Liver (tissue), 8 donors: ENCODE measurements at regions not wholly inside any gene's neighbourhood (a gene's known extent, or its start where the extent isn't known, plus 50 kb on each side); places are given as distances from the start of the nearest gene placed in this dataset.

ENCODE experiments used
- DNase-seq: peaks from one replicate; pipeline ENCODE4 v3.0.0-alpha.2; 2017; ENCODE audit warnings: low spot score
- H3K27ac ChIP-seq, 2 donors: one replicate each; pipeline ENCODE4 v1.7.0; 2013; ENCODE audit warnings: inconsistent platforms in 2 of 2, low read length in 2 of 2, control low read depth in 1 of 2, low read depth in 1 of 2, mild to moderate bottlenecking in 1 of 2
- H3K27me3 ChIP-seq, 4 donors: one replicate each; pipeline versions ENCODE4 v1.6.1 to v1.7.0; 2013; ENCODE audit warnings: low read length in 3 of 4, inconsistent platforms in 1 of 4, mild to moderate bottlenecking in 1 of 4, moderate library complexity in 1 of 4; ENCODE audit not compliant: control insufficient read depth in 4 of 4, insufficient read depth in 4 of 4
- H3K36me3 ChIP-seq, 4 donors: one replicate each; pipeline versions ENCODE4 v1.6.1 to v1.7.0; 2013; ENCODE audit warnings: low read length in 3 of 4, mild to moderate bottlenecking in 3 of 4, low read depth in 1 of 4, moderate library complexity in 1 of 4; ENCODE audit not compliant: control insufficient read depth in 4 of 4, insufficient read depth in 3 of 4
- H3K4me1 ChIP-seq, 4 donors: one replicate each; pipeline versions ENCODE4 v1.6.1 to v1.7.0; 2013; ENCODE audit warnings: low read length in 3 of 4, mild to moderate bottlenecking in 3 of 4, moderate library complexity in 1 of 4; ENCODE audit not compliant: control insufficient read depth in 4 of 4, insufficient read depth in 4 of 4
- H3K4me3 ChIP-seq, 3 donors: one replicate each; pipeline versions ENCODE4 v1.6.1 to v1.7.0; 2013; ENCODE audit warnings: low read length in 3 of 3, control low read depth in 1 of 3, low read depth in 1 of 3, mild to moderate bottlenecking in 1 of 3
- H3K9ac ChIP-seq, 2 donors: one replicate each; pipeline ENCODE4 v1.7.0; 2013; ENCODE audit warnings: low read length in 2 of 2, mild to moderate bottlenecking in 2 of 2, moderate library complexity in 2 of 2, control low read depth in 1 of 2, low read depth in 1 of 2
- H3K9me3 ChIP-seq, 4 donors: one replicate each; pipeline versions ENCODE4 v1.6.1 to v1.7.0; 2013; ENCODE audit warnings: low read length in 3 of 4; ENCODE audit not compliant: control insufficient read depth in 4 of 4
- EGR1 ChIP-seq, 2 donors: IDR thresholded peaks; 2 replicates each; pipeline ENCODE4 v1.6.1; 2016 to 2018; ENCODE audit warnings: antibody characterized with exemption in 2 of 2, low read depth in 2 of 2
- FOXA1 ChIP-seq: IDR thresholded peaks from 2 replicates; pipeline ENCODE4 v1.6.1; 2016; ENCODE audit warnings: antibody characterized with exemption
- FOXA2 ChIP-seq: IDR thresholded peaks from 2 replicates; pipeline ENCODE4 v1.6.1; 2016; ENCODE audit warnings: antibody characterized with exemption
- GABPA ChIP-seq, 2 donors: IDR thresholded peaks in 1 of 2; conservative IDR thresholded peaks in 1 of 2; 2 replicates each; pipeline ENCODE4 v1.6.1; 2016; ENCODE audit warnings: antibody characterized with exemption in 2 of 2, mild to moderate bottlenecking in 1 of 2, moderate library complexity in 1 of 2
- HNF4A ChIP-seq, 2 donors: conservative IDR thresholded peaks; 2 replicates each; pipeline ENCODE4 v1.6.1; 2016; ENCODE audit warnings: antibody characterized with exemption in 2 of 2, mild to moderate bottlenecking in 2 of 2
- HNF4G ChIP-seq: IDR thresholded peaks from 2 replicates; pipeline ENCODE4 v1.6.1; 2016; ENCODE audit warnings: antibody characterized with exemption
- JUND ChIP-seq, 2 donors: IDR thresholded peaks; 2 replicates each; pipeline ENCODE4 v1.6.1; 2016; ENCODE audit warnings: antibody characterized with exemption in 2 of 2
- MAX ChIP-seq: IDR thresholded peaks from 2 replicates; pipeline ENCODE4 v1.6.1; 2016; ENCODE audit warnings: antibody characterized with exemption
- NR2F2 ChIP-seq: IDR thresholded peaks from 2 replicates; pipeline ENCODE4 v1.6.1; 2016; ENCODE audit warnings: antibody characterized with exemption
- RAD21 ChIP-seq, 2 donors: IDR thresholded peaks; 2 replicates each; pipeline ENCODE4 v1.6.1; 2016; ENCODE audit warnings: antibody characterized with exemption in 2 of 2, mild to moderate bottlenecking in 2 of 2
- REST ChIP-seq: IDR thresholded peaks from 2 replicates; pipeline ENCODE4 v1.6.1; 2016; ENCODE audit warnings: antibody characterized with exemption, mild to moderate bottlenecking
- RXRA ChIP-seq, 2 donors: IDR thresholded peaks; 2 replicates each; pipeline ENCODE4 v1.6.1; 2017 to 2018; ENCODE audit warnings: antibody characterized with exemption in 2 of 2, mild to moderate bottlenecking in 1 of 2
- SP1 ChIP-seq: IDR thresholded peaks from 2 replicates; pipeline ENCODE4 v1.6.1; 2018; ENCODE audit warnings: antibody characterized with exemption, mild to moderate bottlenecking
- TAF1 ChIP-seq: conservative IDR thresholded peaks from 2 replicates; pipeline ENCODE4 v1.6.1; 2016; ENCODE audit warnings: antibody characterized with exemption, mild to moderate bottlenecking
- YY1 ChIP-seq: IDR thresholded peaks from 2 replicates; pipeline ENCODE4 v1.6.1; 2016; ENCODE audit warnings: antibody characterized with exemption, mild to moderate bottlenecking
- ZBTB33 ChIP-seq: IDR thresholded peaks from 2 replicates; pipeline ENCODE4 v1.6.1; 2016; ENCODE audit warnings: antibody characterized with exemption
- WGBS: extraction: QIAGEN DNeasy Blood & Tissue Kit; methylation state at CpG from one replicate; pipeline ENCODE4 v1.1.7; 2013; 5-methylcytosine and 5-hydroxymethylcytosine counted together
- TF ChIP-seq, protein P1 (sequence below): fragments of 150-350 bp; IDR thresholded peaks from 2 replicates; pipeline ENCODE4 v1.5.1; 2017; ENCODE audit warnings: improper control_type of control experiment, low read depth, low read length; ENCODE audit not compliant: missing input control
- TF ChIP-seq, protein P2 (sequence below): IDR thresholded peaks from 2 replicates; pipeline ENCODE4 v1.6.1; 2016; ENCODE audit warnings: antibody characterized with exemption
- donor health status: healthy.
- donor health status: healthy.
- donor health status: healthy.
- donor health status: healthy.
- donor health status: healthy.

GRCh38 chr18:70762812-70763211 lies 474.0 kb downstream of the SOCS6 start (continued):
- TF ChIP-seq JUND (IDR thresholded peaks at IDR 0.05) (no peak), MAX (no peak)

GRCh38 chr18:70758780-70759179 lies 469.9 kb downstream of the SOCS6 start:
- H3K4me3 ChIP-seq, result no peak overlapping the region
- no peaks in the 10 kb centered on the region for H3K4me1 ChIP-seq
- WGBS, result 88% methylated on average over 6 of the region's 6 CpGs
- no peaks in the 10 kb centered on the region for H3K27me3 ChIP-seq
- no peaks in the 10 kb centered on the region for H3K36me3 ChIP-seq
- H3K27ac ChIP-seq, result no peak overlapping the region
- TF ChIP-seq RXRA (IDR thresholded peaks at IDR 0.05) (no peak), REST (no peak), TAF1 (no peak), YY1 (no peak), SP1 (no peak), RAD21 (IDR thresholded peaks at IDR 0.05) (no peak), GABPA (IDR thresholded peaks at IDR 0.05 in 1 of 2, conservative IDR thresholded peaks at IDR 0.05 in 1 of 2) (no peak), HNF4A (conservative IDR thresholded peaks at IDR 0.05) (no peak), JUND (IDR thresholded peaks at IDR 0.05) (no peak), ZBTB33 (no peak), FOXA1 (no peak), EGR1 (IDR thresholded peaks at IDR 0.05; ENCODE audit: low read depth in 2 of 2) (no peak), NR2F2 (no peak), HNF4G (no peak)
- no peak overlapping the region for H3K9ac ChIP-seq
- DNase-seq, result no peak
- no peaks in the 10 kb centered on the region for H3K9me3 ChIP-seq

GRCh38 chr18:70754486-70754885 lies 465.6 kb downstream of the SOCS6 start:
- DNase-seq, result no peak
- Histone ChIP-seq H3K36me3 (no peaks in the 10 kb centered on the region), H3K4me3 (no peak overlapping the region), H3K4me1 (no peaks in the 10 kb centered on the region), H3K9me3 (no peaks in the 10 kb centered on the region), H3K27me3 (no peaks in the 10 kb centered on the region), H3K27ac (no peak overlapping the region), H3K9ac (no peak overlapping the region)
- 90% methylated on average over 1 of the region's 1 CpG for WGBS
- TF ChIP-seq, protein P1, sequence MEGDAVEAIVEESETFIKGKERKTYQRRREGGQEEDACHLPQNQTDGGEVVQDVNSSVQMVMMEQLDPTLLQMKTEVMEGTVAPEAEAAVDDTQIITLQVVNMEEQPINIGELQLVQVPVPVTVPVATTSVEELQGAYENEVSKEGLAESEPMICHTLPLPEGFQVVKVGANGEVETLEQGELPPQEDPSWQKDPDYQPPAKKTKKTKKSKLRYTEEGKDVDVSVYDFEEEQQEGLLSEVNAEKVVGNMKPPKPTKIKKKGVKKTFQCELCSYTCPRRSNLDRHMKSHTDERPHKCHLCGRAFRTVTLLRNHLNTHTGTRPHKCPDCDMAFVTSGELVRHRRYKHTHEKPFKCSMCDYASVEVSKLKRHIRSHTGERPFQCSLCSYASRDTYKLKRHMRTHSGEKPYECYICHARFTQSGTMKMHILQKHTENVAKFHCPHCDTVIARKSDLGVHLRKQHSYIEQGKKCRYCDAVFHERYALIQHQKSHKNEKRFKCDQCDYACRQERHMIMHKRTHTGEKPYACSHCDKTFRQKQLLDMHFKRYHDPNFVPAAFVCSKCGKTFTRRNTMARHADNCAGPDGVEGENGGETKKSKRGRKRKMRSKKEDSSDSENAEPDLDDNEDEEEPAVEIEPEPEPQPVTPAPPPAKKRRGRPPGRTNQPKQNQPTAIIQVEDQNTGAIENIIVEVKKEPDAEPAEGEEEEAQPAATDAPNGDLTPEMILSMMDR, result no peak
- TF ChIP-seq MAX (no peak), GABPA (IDR thresholded peaks at IDR 0.05 in 1 of 2, conservative IDR thresholded peaks at IDR 0.05 in 1 of 2) (no peak), RXRA (IDR thresholded peaks at IDR 0.05) (no peak), FOXA2 (no peak), JUND (IDR thresholded peaks at IDR 0.05) (no peak), TAF1 (no peak), RAD21 (IDR thresholded peaks at IDR 0.05) (no peak), HNF4A (conservative IDR thresholded peaks at IDR 0.05) (no peak), FOXA1 (no peak), EGR1 (IDR thresholded peaks at IDR 0.05; ENCODE audit: low read depth in 2 of 2) (no peak), NR2F2 (no peak), HNF4G (no peak), SP1 (no peak), ZBTB33 (no peak)
- TF ChIP-seq, protein P2, sequence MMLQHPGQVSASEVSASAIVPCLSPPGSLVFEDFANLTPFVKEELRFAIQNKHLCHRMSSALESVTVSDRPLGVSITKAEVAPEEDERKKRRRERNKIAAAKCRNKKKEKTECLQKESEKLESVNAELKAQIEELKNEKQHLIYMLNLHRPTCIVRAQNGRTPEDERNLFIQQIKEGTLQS, result no peak
